VCaP (cell line): ENCODE measurements at regions not wholly inside any gene's neighbourhood (a gene's known extent, or its start where the extent isn't known, plus 50 kb on each side); places are given as distances from the start of the nearest gene placed in this dataset.
"Not testable (repeated sequence)": the region's sequence is repeated elsewhere in the genome, so short reads cannot be mapped to it uniquely, and the experiment has no call there.

ENCODE experiments used
- H3K27ac ChIP-seq: fragments of 450-650 bp; 2 replicates; pipeline ENCODE4 v1.5.1; 2017
- CTCF ChIP-seq: fragments of 450-650 bp; conservative IDR thresholded peaks from 2 replicates; pipeline ENCODE4 v1.5.1; 2017; ENCODE audit warnings: mild to moderate bottlenecking, moderate library complexity

- no peak for TF ChIP-seq CTCF
- no peak overlapping the region for H3K27ac ChIP-seq
Measured at GRCh38 chr17:33924104-33924503, 331.0 kb upstream of the CCL2 start.

- no peak overlapping the region for H3K27ac ChIP-seq
- TF ChIP-seq CTCF = no peak
Measured at GRCh38 chr17:33925649-33926048, 329.4 kb upstream of the CCL2 start.

GRCh38 chr17:33927732-33928133 lies 327.4 kb upstream of the CCL2 start:
- TF ChIP-seq CTCF = peak; percentile 75
- no peak overlapping the region for H3K27ac ChIP-seq

- no peak overlapping the region for H3K27ac ChIP-seq
Measured at GRCh38 chr17:33929181-33929724, 325.8 kb upstream of the CCL2 start.

GRCh38 chr17:33931148-33931814 lies 323.8 kb upstream of the CCL2 start:
- H3K27ac ChIP-seq = not testable (repeated sequence)

More at GRCh38 chr17:33929181-33929724, 325.8 kb upstream of the CCL2 start:
- no peak for TF ChIP-seq CTCF

- no peak overlapping the region for H3K27ac ChIP-seq
- no peak for TF ChIP-seq CTCF
Measured at GRCh38 chr17:33932996-33933395, 322.1 kb upstream of the CCL2 start.

- H3K27ac ChIP-seq = no peak overlapping the region
- TF ChIP-seq CTCF = no peak
Measured at GRCh38 chr17:33933576-33933975, 321.5 kb upstream of the CCL2 start.

GRCh38 chr17:33934696-33935095 lies 320.4 kb upstream of the CCL2 start:
- no peak overlapping the region for H3K27ac ChIP-seq
- TF ChIP-seq CTCF = no peak
